ENCODE measurements at regions not wholly inside any gene's neighbourhood (a gene's known extent, or its start where the extent isn't known, plus 50 kb on each side); places are given as distances from the start of the nearest gene placed in this dataset.

GRCh38 chr9:73446306-73446705 lies 294.6 kb downstream of the ANXA1 start:
- H3K4me3 Mint-ChIP-seq = no peak overlapping the region
- peaks cover 2% of the 10 kb centered on the region for H3K27me3 Mint-ChIP-seq
- no peaks in the 10 kb centered on the region for H3K36me3 Mint-ChIP-seq (ENCODE audit: low read depth)
- DNase-seq = no peak
- no peaks in the 10 kb centered on the region for H3K9me3 Mint-ChIP-seq
- intact Hi-C loops (cut with micrococcal nuclease) = no loop called here
- H3K27ac Mint-ChIP-seq = no peak overlapping the region
- no peaks in the 10 kb centered on the region for H3K4me1 Mint-ChIP-seq

GRCh38 chr9:73451003-73451402 lies 299.3 kb downstream of the ANXA1 start:
- Mint-ChIP-seq H3K9me3 (no peaks in the 10 kb centered on the region), H3K4me3 (no peak overlapping the region), H3K27ac (no peak overlapping the region), H3K36me3 (ENCODE audit: low read depth) (no peaks in the 10 kb centered on the region), H3K4me1 (no peaks in the 10 kb centered on the region), H3K27me3 (no peaks in the 10 kb centered on the region)
- no peak for DNase-seq
- intact Hi-C loops (cut with micrococcal nuclease) = no loop called here

GRCh38 chr9:73459817-73460216 lies 308.2 kb downstream of the ANXA1 start:
- H3K27me3 Mint-ChIP-seq = no peaks in the 10 kb centered on the region
- no peaks in the 10 kb centered on the region for H3K9me3 Mint-ChIP-seq
- no peaks in the 10 kb centered on the region for H3K36me3 Mint-ChIP-seq (ENCODE audit: low read depth)
- H3K27ac Mint-ChIP-seq = no peak overlapping the region
- intact Hi-C loops (cut with micrococcal nuclease) = no loop called here
- H3K4me3 Mint-ChIP-seq = no peak overlapping the region
- no peak for DNase-seq
- H3K4me1 Mint-ChIP-seq = no peaks in the 10 kb centered on the region

- no peak for DNase-seq
- H3K27me3 Mint-ChIP-seq = no peaks in the 10 kb centered on the region
- no peak overlapping the region for H3K4me3 Mint-ChIP-seq
- H3K4me1 Mint-ChIP-seq = no peaks in the 10 kb centered on the region
- intact Hi-C loops (cut with micrococcal nuclease) = no loop called here
- H3K27ac Mint-ChIP-seq = no peak overlapping the region
- H3K36me3 Mint-ChIP-seq (ENCODE audit: low read depth) = no peaks in the 10 kb centered on the region
- H3K9me3 Mint-ChIP-seq = no peaks in the 10 kb centered on the region
These were observed 317.1 kb downstream of the ANXA1 start for GRCh38 chr9:73468716-73469115.

- no peak for DNase-seq
- Mint-ChIP-seq H3K27me3 (no peaks in the 10 kb centered on the region), H3K36me3 (ENCODE audit: low read depth) (no peaks in the 10 kb centered on the region)
These were observed 319.1 kb downstream of the ANXA1 start for GRCh38 chr9:73470766-73471165.

GRCh38 chr9:73474002-73474600 lies 322.4 kb downstream of the ANXA1 start:
- H3K4me1 Mint-ChIP-seq = no peaks in the 10 kb centered on the region
- H3K27ac Mint-ChIP-seq = no peak overlapping the region
- no peaks in the 10 kb centered on the region for H3K27me3 Mint-ChIP-seq
- intact Hi-C loops (cut with micrococcal nuclease) = no loop called here
- H3K4me3 Mint-ChIP-seq = no peak overlapping the region
- DNase-seq = no peak
- H3K36me3 Mint-ChIP-seq (ENCODE audit: low read depth) = no peaks in the 10 kb centered on the region
- no peaks in the 10 kb centered on the region for H3K9me3 Mint-ChIP-seq

More at GRCh38 chr9:73470766-73471165, 319.1 kb downstream of the ANXA1 start:
- Mint-ChIP-seq H3K4me1 (no peaks in the 10 kb centered on the region), H3K27ac (no peak overlapping the region), H3K4me3 (no peak overlapping the region), H3K9me3 (no peaks in the 10 kb centered on the region)
- intact Hi-C loops (cut with micrococcal nuclease) = no loop called here

- no peak overlapping the region for H3K27ac Mint-ChIP-seq
- no peaks in the 10 kb centered on the region for H3K9me3 Mint-ChIP-seq
- H3K27me3 Mint-ChIP-seq = no peaks in the 10 kb centered on the region
- no peak for DNase-seq
- H3K4me1 Mint-ChIP-seq = no peaks in the 10 kb centered on the region
- intact Hi-C loops (cut with micrococcal nuclease) = no loop called here
- H3K36me3 Mint-ChIP-seq (ENCODE audit: low read depth) = no peaks in the 10 kb centered on the region
- no peak overlapping the region for H3K4me3 Mint-ChIP-seq
These were observed 323.0 kb downstream of the ANXA1 start for GRCh38 chr9:73474625-73475024.

- intact Hi-C loops (cut with micrococcal nuclease) = no loop called here
- Mint-ChIP-seq H3K4me1 (no peaks in the 10 kb centered on the region), H3K9me3 (no peaks in the 10 kb centered on the region), H3K27ac (no peak overlapping the region), H3K27me3 (no peaks in the 10 kb centered on the region), H3K4me3 (no peak overlapping the region), H3K36me3 (ENCODE audit: low read depth) (no peaks in the 10 kb centered on the region)
- DNase-seq = no peak
These were observed 343.2 kb downstream of the ANXA1 start for GRCh38 chr9:73494894-73495293.

GRCh38 chr9:73497796-73498195 lies 346.1 kb downstream of the ANXA1 start:
- Mint-ChIP-seq H3K4me1 (no peaks in the 10 kb centered on the region), H3K4me3 (no peak overlapping the region), H3K9me3 (no peaks in the 10 kb centered on the region), H3K27me3 (no peaks in the 10 kb centered on the region), H3K27ac (no peak overlapping the region), H3K36me3 (ENCODE audit: low read depth) (no peaks in the 10 kb centered on the region)
- intact Hi-C loops (cut with micrococcal nuclease) = no loop called here
- no peak for DNase-seq

- no peak overlapping the region for H3K27ac Mint-ChIP-seq
- no peak for DNase-seq
- H3K4me1 Mint-ChIP-seq = no peaks in the 10 kb centered on the region
- H3K9me3 Mint-ChIP-seq = no peaks in the 10 kb centered on the region
- intact Hi-C loops (cut with micrococcal nuclease) = no loop called here
- H3K4me3 Mint-ChIP-seq = no peak overlapping the region
- H3K27me3 Mint-ChIP-seq = no peaks in the 10 kb centered on the region
- H3K36me3 Mint-ChIP-seq (ENCODE audit: low read depth) = no peaks in the 10 kb centered on the region
These were observed 363.6 kb downstream of the ANXA1 start for GRCh38 chr9:73515216-73515615.

- Mint-ChIP-seq H3K4me1 (no peaks in the 10 kb centered on the region), H3K36me3 (ENCODE audit: low read depth) (no peaks in the 10 kb centered on the region), H3K9me3 (no peaks in the 10 kb centered on the region), H3K27me3 (no peaks in the 10 kb centered on the region), H3K4me3 (no peak overlapping the region), H3K27ac (no peak overlapping the region)
- intact Hi-C loops (cut with micrococcal nuclease) = no loop called here
- no peak for DNase-seq
These were observed 371.7 kb downstream of the ANXA1 start for GRCh38 chr9:73523391-73523790.

- intact Hi-C loops (cut with micrococcal nuclease) = no loop called here
- Mint-ChIP-seq H3K4me1 (no peaks in the 10 kb centered on the region), H3K36me3 (ENCODE audit: low read depth) (no peaks in the 10 kb centered on the region)
These were observed 373.7 kb downstream of the ANXA1 start for GRCh38 chr9:73525350-73525749.

GRCh38 chr9:73527521-73527920 lies 375.9 kb downstream of the ANXA1 start:
- no peak overlapping the region for H3K27ac Mint-ChIP-seq
- H3K36me3 Mint-ChIP-seq (ENCODE audit: low read depth) = no peaks in the 10 kb centered on the region
- no peaks in the 10 kb centered on the region for H3K4me1 Mint-ChIP-seq
- no peak overlapping the region for H3K4me3 Mint-ChIP-seq
- H3K27me3 Mint-ChIP-seq = no peaks in the 10 kb centered on the region
- intact Hi-C loops (cut with micrococcal nuclease) = no loop called here
- no peaks in the 10 kb centered on the region for H3K9me3 Mint-ChIP-seq
- no peak for DNase-seq

More at GRCh38 chr9:73525350-73525749, 373.7 kb downstream of the ANXA1 start:
- H3K9me3 Mint-ChIP-seq = no peaks in the 10 kb centered on the region
- no peak overlapping the region for H3K27ac Mint-ChIP-seq
- no peaks in the 10 kb centered on the region for H3K27me3 Mint-ChIP-seq
- DNase-seq = no peak
- H3K4me3 Mint-ChIP-seq = no peak overlapping the region

GRCh38 chr9:73528926-73529325 lies 377.3 kb downstream of the ANXA1 start:
- H3K27ac Mint-ChIP-seq = no peak overlapping the region
- H3K4me3 Mint-ChIP-seq = no peak overlapping the region
- intact Hi-C loops (cut with micrococcal nuclease) = no loop called here
- H3K36me3 Mint-ChIP-seq (ENCODE audit: low read depth) = no peaks in the 10 kb centered on the region
- no peak for DNase-seq
- H3K4me1 Mint-ChIP-seq = no peaks in the 10 kb centered on the region
- H3K9me3 Mint-ChIP-seq = no peaks in the 10 kb centered on the region
- no peaks in the 10 kb centered on the region for H3K27me3 Mint-ChIP-seq

- intact Hi-C loops (cut with micrococcal nuclease) = no loop called here
- no peak for DNase-seq
- H3K27ac Mint-ChIP-seq = no peak overlapping the region
- no peaks in the 10 kb centered on the region for H3K9me3 Mint-ChIP-seq
- no peaks in the 10 kb centered on the region for H3K36me3 Mint-ChIP-seq (ENCODE audit: low read depth)
- H3K4me1 Mint-ChIP-seq = no peaks in the 10 kb centered on the region
- no peaks in the 10 kb centered on the region for H3K27me3 Mint-ChIP-seq
- H3K4me3 Mint-ChIP-seq = no peak overlapping the region
These were observed 378.0 kb downstream of the ANXA1 start for GRCh38 chr9:73529666-73530065.

All from activated CD4-positive, alpha-beta T cell treated with anti-CD3 and anti-CD28 coated beads, Interleukin-2, amount 10 ng/mL, durations not matched to agents 24 days and 14 days (primary cell).